HEK293 (cell line): ENCODE measurements at regions not wholly inside any gene's neighbourhood (a gene's known extent, or its start where the extent isn't known, plus 50 kb on each side); places are given as distances from the start of the nearest gene placed in this dataset.

Experiments used
- CTCF ChIA-PET: fragments of 350-600 bp; formaldehyde crosslinking; extraction: SDS; loops from one replicate; lab custom pipeline; 2021; ENCODE audit warnings: antibody characterized with exemption; lab: Yijun Ruan, JAX
- POLR2A ChIA-PET: fragments of 300-600 bp; formaldehyde crosslinking; extraction: SDS; loops from one replicate; lab custom pipeline; 2020; ENCODE audit warnings: antibody characterized with exemption, inconsistent platforms; lab: Yijun Ruan, JAX
- H3K27ac ChIP-seq: fragments of 200-500 bp; sonication (Bioruptor generic); 2 replicates; pipeline ENCODE4 v1.5.1; 2014; ENCODE audit warnings: low read depth, low read length, control low read depth, inconsistent platforms; ENCODE audit errors: extremely low read depth
- H3K36me3 ChIP-seq, 2 experiments: fragments of 200-500 bp in 1 of 2; sonication (Bioruptor generic) in 1 of 2; 1 replicate in 1 of 2; 2 replicates in 1 of 2; pipeline ENCODE4 v1.5.1; 2014 to 2017; ENCODE audit warnings: inconsistent platforms in 2 of 2, low read length in 2 of 2; ENCODE audit not compliant: control insufficient read depth in 2 of 2, insufficient read depth in 1 of 2
- H3K4me1 ChIP-seq: fragments of 200-500 bp; sonication (Bioruptor generic); 2 replicates; pipeline ENCODE4 v1.5.1; 2014; ENCODE audit warnings: mild to moderate bottlenecking, low read length, inconsistent platforms; ENCODE audit not compliant: control insufficient read depth, insufficient read depth
- H3K4me3 ChIP-seq: 2 replicates; pipeline ENCODE4 v1.5.1; 2011; ENCODE audit warnings: low read depth, mild to moderate bottlenecking, control low read depth, low read length, moderate library complexity
- H3K9me3 ChIP-seq: fragments of 200-500 bp; sonication (Bioruptor generic); 2 replicates; pipeline ENCODE4 v1.5.1; 2014; ENCODE audit warnings: low read depth, low read length, inconsistent platforms; ENCODE audit not compliant: control insufficient read depth, insufficient read depth
- EGR2 ChIP-seq: fragments of 450-650 bp; formaldehyde crosslinking; IDR thresholded peaks from 2 replicates; pipeline ENCODE4 v1.5.1; 2016; ENCODE audit warnings: low read depth, missing biosample characterization, missing genetic modification characterization
- GFI1B ChIP-seq: fragments of 450-650 bp; formaldehyde crosslinking; IDR thresholded peaks from 2 replicates; pipeline ENCODE4 v1.5.1; 2016; ENCODE audit warnings: missing biosample characterization, missing genetic modification characterization
- KLF9 ChIP-seq: fragments of 450-650 bp; formaldehyde crosslinking; IDR thresholded peaks from 2 replicates; pipeline ENCODE4 v1.5.1; 2016; ENCODE audit warnings: missing biosample characterization, missing genetic modification characterization, low read depth
- MYNN ChIP-seq: fragments of 450-650 bp; formaldehyde crosslinking; IDR thresholded peaks from 2 replicates; pipeline ENCODE4 v1.5.1; 2016; ENCODE audit warnings: missing biosample characterization, missing genetic modification characterization, borderline replicate concordance
- WT1 ChIP-seq: fragments of 450-650 bp; formaldehyde crosslinking; IDR thresholded peaks from 2 replicates; pipeline ENCODE4 v1.5.1; 2016; ENCODE audit warnings: missing biosample characterization, missing genetic modification characterization
- YY2 ChIP-seq: fragments of 450-650 bp; formaldehyde crosslinking; IDR thresholded peaks from 2 replicates; pipeline ENCODE4 v1.5.1; 2016; ENCODE audit warnings: missing biosample characterization, missing genetic modification characterization
- ZNF138 ChIP-seq: fragments of 450-650 bp; formaldehyde crosslinking; IDR thresholded peaks from 2 replicates; pipeline ENCODE4 v1.5.1; 2016; ENCODE audit warnings: missing biosample characterization, missing genetic modification characterization, borderline replicate concordance
- ZNF155 ChIP-seq: fragments of 450-650 bp; formaldehyde crosslinking; IDR thresholded peaks from 2 replicates; pipeline ENCODE4 v1.5.1; 2016; ENCODE audit warnings: missing biosample characterization, missing genetic modification characterization
- ZNF211 ChIP-seq: fragments of 450-650 bp; formaldehyde crosslinking; IDR thresholded peaks from 2 replicates; pipeline ENCODE4 v1.5.1; 2016; ENCODE audit warnings: low read depth, missing biosample characterization, missing genetic modification characterization
- ZNF223 ChIP-seq: fragments of 450-650 bp; formaldehyde crosslinking; IDR thresholded peaks from 2 replicates; pipeline ENCODE4 v1.5.1; 2016; ENCODE audit warnings: missing biosample characterization, missing genetic modification characterization
- ZNF23 ChIP-seq: fragments of 450-650 bp; formaldehyde crosslinking; IDR thresholded peaks from 2 replicates; pipeline ENCODE4 v1.5.1; 2016; ENCODE audit warnings: missing biosample characterization, missing genetic modification characterization, borderline replicate concordance
- ZNF37A ChIP-seq: fragments of 450-650 bp; IDR thresholded peaks from 2 replicates; pipeline ENCODE4 v1.5.1; 2018; ENCODE audit warnings: missing biosample characterization, missing genetic modification characterization
- ZNF394 ChIP-seq: fragments of 450-650 bp; formaldehyde crosslinking; IDR thresholded peaks from 2 replicates; pipeline ENCODE4 v1.5.1; 2016; ENCODE audit warnings: missing biosample characterization, missing genetic modification characterization, mild to moderate bottlenecking, moderate library complexity, borderline replicate concordance
- ZNF530 ChIP-seq: fragments of 450-650 bp; formaldehyde crosslinking; IDR thresholded peaks from 2 replicates; pipeline ENCODE4 v1.5.1; 2016; ENCODE audit warnings: low read depth, missing biosample characterization, missing genetic modification characterization
- ZNF561 ChIP-seq: fragments of 450-650 bp; IDR thresholded peaks from 2 replicates; pipeline ENCODE4 v1.5.1; 2018; ENCODE audit warnings: missing biosample characterization, missing genetic modification characterization, borderline replicate concordance
- ZNF600 ChIP-seq: fragments of 450-650 bp; formaldehyde crosslinking; IDR thresholded peaks from 2 replicates; pipeline ENCODE4 v1.5.1; 2016; ENCODE audit warnings: missing biosample characterization, missing genetic modification characterization
- ZNF670 ChIP-seq: fragments of 450-650 bp; formaldehyde crosslinking; IDR thresholded peaks from 2 replicates; pipeline ENCODE4 v1.5.1; 2016; ENCODE audit warnings: missing biosample characterization, missing genetic modification characterization, low read depth
- ZXDB ChIP-seq: fragments of 450-650 bp; formaldehyde crosslinking; IDR thresholded peaks from 2 replicates; pipeline ENCODE4 v1.5.1; 2016; ENCODE audit warnings: missing biosample characterization, missing genetic modification characterization
- TF ChIP-seq, protein P1 (sequence below): fragments of 450-650 bp; formaldehyde crosslinking; IDR thresholded peaks from 2 replicates; pipeline ENCODE4 v1.5.1; 2016; ENCODE audit warnings: missing biosample characterization, missing genetic modification characterization
- TF ChIP-seq, protein P2 (sequence below): fragments of 450-650 bp; formaldehyde crosslinking; IDR thresholded peaks from 2 replicates; pipeline ENCODE4 v1.5.1; 2016; ENCODE audit warnings: missing biosample characterization, missing genetic modification characterization

DNA sequence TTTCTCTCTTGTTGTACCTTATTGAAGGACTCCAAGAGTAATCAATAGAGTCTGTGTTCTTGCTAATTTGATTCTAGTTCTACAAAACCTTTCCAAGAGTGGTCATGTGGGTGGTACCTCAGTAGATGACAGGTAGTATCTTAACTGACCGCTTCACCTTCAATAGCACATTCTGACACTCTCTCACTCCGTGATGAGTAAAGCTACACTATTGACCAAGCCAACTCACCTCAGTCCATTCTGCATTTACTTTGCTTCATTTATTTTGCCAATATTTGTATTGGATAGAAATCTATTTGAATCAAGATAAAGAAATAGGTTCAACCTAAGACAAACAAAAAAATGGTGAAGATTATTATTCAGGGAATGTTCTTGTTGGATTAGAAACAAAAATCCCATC lies 1869.6 kb upstream of the CELF4 start (continued):
- TF ChIP-seq, protein P1, sequence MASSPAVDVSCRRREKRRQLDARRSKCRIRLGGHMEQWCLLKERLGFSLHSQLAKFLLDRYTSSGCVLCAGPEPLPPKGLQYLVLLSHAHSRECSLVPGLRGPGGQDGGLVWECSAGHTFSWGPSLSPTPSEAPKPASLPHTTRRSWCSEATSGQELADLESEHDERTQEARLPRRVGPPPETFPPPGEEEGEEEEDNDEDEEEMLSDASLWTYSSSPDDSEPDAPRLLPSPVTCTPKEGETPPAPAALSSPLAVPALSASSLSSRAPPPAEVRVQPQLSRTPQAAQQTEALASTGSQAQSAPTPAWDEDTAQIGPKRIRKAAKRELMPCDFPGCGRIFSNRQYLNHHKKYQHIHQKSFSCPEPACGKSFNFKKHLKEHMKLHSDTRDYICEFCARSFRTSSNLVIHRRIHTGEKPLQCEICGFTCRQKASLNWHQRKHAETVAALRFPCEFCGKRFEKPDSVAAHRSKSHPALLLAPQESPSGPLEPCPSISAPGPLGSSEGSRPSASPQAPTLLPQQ (tag by site-specific recombination) = no peak
- TF ChIP-seq ZNF530 (tag by site-specific recombination) = no peak
- TF ChIP-seq, all 188 proteins: peak for 0

DNA sequence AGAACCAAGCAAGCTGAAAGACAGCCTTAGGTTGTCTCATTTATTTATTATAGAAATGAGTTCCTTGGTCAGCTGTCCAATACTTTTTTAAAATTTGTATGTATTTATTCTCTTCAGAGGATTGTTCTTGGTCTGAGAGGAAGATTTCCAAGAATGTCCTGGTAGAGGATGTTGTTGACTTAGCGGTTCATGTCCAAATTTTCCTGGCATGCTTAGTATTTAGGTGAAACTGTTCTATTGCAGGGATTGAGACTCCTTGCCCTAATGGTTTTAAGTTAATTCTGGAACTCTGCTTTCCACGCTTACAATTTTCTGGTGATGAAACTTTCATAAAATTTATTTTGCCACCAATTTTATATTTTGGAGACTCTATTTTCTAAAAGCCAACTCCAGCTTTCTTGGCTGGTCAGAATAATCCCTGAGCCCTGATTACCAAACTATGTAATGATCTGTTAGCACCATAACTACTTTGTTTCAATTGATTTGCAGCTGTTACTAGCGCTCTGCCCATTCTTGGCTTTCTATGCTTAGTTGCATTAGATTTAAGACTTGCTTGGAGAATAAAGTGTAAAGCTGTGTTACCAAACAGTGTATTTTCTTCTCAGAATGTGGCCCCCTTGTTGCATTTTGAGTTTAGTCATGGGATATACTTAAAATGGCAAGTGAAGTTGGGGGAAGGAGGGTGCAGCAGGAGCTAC lies 1868.8 kb upstream of the CELF4 start:
- no peaks in the 10 kb centered on the region for H3K9me3 ChIP-seq
- TF ChIP-seq ZNF23 (no peak), KLF9 (tag by site-specific recombination) (no peak), ZXDB (tag by site-specific recombination) (no peak), EGR2 (no peak), ZNF138 (tag by site-specific recombination) (no peak), ZNF670 (tag by site-specific recombination) (no peak), ZNF37A (tag by site-specific recombination) (no peak), ZNF155 (tag by site-specific recombination) (no peak), MYNN (tag by site-specific recombination) (no peak), ZNF211 (tag by site-specific recombination) (no peak), ZNF223 (no peak), ZNF394 (tag by site-specific recombination) (no peak), ZNF561 (no peak), YY2 (tag by site-specific recombination) (no peak), ZNF600 (tag by site-specific recombination) (no peak)
- H3K4me3 ChIP-seq = no peak overlapping the region
- H3K4me1 ChIP-seq = no peaks in the 10 kb centered on the region
- ChIA-PET CTCF (interaction anchor here (0.6 kb wide), 1 partner anchor 595 kb away, joined by 3 read pairs; no protein-coding TSS in a partner anchor), POLR2A (no interaction called here)
- H3K36me3 ChIP-seq = no peaks in the 10 kb centered on the region
- no peak overlapping the region for H3K27ac ChIP-seq

DNA sequence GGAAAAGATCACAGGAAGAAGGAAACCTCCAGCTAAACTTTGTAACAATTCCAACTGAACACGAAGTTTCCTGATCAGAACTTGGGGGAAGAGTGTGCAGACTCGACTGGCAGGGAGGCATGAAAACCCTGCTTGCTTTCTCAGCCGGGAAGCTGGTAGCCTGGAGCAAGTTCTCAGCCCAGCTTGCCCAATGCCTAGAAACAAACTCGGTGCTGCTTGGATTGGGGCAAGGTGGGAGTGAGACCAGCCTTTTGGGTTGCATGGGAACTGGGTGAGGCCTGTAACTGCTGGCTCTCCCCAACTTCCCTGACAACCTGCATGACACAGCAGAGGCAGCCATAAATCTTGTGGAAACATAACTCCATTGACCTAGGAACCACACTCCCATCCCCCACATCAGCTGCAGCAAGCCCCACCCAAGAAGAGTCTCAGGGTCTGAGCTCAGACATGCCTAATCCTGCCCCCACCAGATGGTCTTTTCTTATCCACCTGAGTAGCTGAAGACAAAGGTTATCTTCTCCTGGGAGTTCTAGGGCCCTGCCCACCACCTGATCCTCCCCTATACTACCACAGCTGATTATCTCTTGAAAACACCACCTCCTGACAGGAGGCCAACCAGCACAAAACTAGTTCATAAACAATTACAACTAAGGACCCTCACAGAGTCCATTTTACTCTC lies 1859.7 kb upstream of the CELF4 start:
- ChIA-PET CTCF (no interaction called here), POLR2A (no interaction called here)
- Histone ChIP-seq H3K4me1 (no peaks in the 10 kb centered on the region), H3K4me3 (no peak overlapping the region), H3K36me3 (no peaks in the 10 kb centered on the region), H3K27ac (no peak overlapping the region), H3K9me3 (no peaks in the 10 kb centered on the region)
- TF ChIP-seq WT1 (tag by site-specific recombination) (no peak), GFI1B (tag by site-specific recombination) (no peak), ZNF211 (tag by site-specific recombination) (no peak)
- TF ChIP-seq, protein P2, sequence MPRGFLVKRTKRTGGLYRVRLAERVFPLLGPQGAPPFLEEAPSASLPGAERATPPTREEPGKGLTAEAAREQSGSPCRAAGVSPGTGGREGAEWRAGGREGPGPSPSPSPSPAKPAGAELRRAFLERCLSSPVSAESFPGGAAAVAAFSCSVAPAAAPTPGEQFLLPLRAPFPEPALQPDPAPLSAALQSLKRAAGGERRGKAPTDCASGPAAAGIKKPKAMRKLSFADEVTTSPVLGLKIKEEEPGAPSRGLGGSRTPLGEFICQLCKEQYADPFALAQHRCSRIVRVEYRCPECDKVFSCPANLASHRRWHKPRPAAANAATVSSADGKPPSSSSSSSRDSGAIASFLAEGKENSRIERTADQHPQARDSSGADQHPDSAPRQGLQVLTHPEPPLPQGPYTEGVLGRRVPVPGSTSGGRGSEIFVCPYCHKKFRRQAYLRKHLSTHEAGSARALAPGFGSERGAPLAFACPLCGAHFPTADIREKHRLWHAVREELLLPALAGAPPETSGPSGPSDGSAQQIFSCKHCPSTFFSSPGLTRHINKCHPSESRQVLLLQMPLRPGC = no peak
